Medulla oblongata (tissue), 1 donor: ENCODE measurements at regions not wholly inside any gene's neighbourhood (a gene's known extent, or its start where the extent isn't known, plus 50 kb on each side); places are given as distances from the start of the nearest gene placed in this dataset.
A peak's percentile ranks its signal among the peaks of the same experiment; 100 is the strongest.

Experiments used
- DNase-seq: peaks from one replicate; pipeline ENCODE4 v3.0.0-alpha.2; 2015; ENCODE audit errors: extremely low spot score

GRCh38 chr2:41399437-41400087, 648.3 kb upstream of the PKDCC start:
- no peak for DNase-seq

DNA sequence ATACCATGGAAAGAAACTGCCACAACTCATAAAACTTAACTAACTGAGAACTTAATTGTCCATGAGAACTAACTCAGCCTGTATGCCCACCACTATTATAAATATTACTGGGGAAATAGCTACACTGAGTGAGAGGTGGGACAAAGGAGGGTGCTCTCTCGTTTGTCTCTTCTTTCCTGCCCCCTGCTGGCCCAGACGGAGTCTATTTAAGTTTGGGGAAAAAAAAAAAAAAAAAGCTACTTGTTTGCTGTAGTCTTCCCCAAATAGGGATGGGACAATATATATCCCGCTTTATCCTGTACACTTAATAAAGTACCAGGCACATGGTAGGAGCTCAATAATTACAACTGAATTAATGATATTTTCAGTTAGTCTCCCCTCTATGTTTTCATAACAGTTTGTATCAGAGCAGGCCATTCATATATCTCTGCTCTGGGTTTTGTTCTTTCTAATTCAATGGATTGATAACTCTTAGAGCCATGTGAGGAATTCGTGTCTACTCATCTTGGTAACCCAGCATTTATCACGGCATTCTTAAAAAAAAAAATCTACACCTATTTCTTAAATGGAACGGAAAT, 647.6 kb upstream of the PKDCC start:
- no peak for DNase-seq

DNA sequence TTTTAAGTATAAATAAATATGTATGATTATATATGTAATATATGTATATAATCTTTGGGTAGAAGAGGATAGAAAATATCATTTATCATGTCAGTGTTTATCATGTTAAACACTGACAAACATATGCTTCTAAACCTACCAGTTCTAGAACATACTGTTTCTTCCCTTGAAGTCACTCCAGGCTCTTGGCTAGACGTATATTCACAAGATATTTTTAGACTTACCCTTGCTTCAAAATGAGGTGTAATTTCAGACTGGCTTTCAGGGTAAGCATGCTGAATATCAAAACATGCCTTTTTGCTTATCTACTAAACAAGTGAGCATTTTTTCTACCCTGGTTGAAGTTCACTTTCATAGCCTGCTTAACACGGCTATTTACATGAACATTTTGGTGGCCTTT, 642.4 kb upstream of the PKDCC start:
- DNase-seq, result no peak

GRCh38 chr2:41409328-41409727, 638.5 kb upstream of the PKDCC start:
- no peak for DNase-seq

DNA sequence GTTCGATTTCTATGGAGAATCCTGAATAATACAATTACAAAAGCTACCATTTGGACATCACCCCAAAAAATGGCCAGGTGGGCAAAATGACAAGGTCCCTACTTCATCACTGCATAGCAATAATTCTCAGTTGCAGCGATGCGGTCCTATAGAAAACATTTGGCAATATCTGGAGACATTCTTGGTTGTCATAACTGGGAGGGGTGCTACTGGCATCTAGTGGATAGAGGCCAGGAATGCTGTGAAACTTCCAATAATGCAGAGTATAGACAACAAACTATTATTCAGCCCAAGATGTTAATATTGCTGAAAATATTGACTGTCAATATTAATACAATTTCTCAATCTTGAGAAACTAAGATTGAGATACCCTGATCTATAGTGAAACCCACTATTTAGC, 637.8 kb upstream of the PKDCC start:
- DNase-seq, result no peak

DNA sequence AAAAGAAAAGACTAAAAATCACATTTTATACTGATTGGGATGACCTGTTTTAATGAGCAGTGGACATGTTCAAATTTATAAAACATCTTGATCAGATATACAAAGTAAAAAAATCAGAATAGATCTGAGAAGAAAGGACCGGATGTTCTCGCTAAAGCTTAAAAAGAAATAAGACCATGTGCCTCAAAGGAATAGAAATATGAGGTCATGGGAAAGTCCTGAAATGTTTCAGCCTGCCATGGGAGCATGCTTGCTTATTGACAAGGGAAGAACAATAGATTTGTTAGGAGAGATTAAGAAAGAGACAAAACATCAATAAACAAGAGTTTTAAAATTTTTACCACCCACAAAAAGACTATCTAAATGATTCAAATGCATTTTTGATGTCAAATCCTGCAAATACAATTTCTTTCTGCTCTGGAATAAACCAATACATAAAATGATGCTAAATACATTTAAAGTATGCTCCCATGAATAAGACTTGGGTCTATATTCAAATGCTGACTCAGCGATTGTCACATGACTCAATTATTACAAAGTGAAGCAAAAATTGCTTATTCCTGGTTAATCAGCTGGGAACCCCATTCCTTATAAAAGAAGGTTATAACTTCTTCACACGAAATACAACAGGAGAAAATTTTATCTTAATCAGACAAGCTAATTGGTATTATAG, 633.9 kb upstream of the PKDCC start:
- no peak for DNase-seq

- DNase-seq, result no peak
Observed at GRCh38 chr2:41414486-41415230, 633.2 kb upstream of the PKDCC start.

DNA sequence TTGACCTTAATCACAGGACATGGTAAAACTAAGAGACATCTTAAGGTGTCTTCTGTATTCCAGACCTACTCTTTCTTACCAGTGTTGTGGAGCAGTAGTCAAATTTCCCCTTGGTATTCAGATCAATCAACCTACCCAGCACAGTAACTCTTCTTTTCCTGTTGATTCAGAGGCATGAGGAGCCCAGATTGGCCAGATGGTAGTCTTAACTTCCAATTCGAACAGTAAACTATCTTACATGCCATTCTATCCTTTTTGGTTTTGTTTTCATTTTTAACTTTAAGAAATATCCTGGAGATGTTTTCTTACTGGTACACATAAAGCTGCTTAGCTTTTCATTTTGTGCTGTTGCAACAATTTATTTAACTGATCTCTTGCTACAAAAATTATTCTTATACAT, 630.3 kb upstream of the PKDCC start:
- no peak for DNase-seq

DNA sequence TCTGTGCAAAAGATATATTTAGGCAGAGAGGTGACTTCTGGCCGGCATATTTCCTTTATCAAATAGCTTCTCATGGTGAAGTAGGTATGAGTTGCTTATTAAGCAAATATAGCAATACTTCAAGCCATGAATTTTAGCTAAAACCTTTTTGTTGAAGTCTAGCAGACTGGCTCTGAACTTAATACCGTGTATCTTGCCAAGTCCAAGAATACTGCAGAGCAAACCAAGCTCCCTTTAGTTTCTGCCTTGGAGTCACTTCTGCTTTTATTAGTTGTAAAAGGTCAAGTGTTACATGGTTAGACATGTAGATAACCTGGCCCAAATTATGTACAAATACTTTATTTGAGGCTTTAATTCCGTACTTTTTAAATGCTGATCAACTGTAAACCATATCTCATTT, 627.6 kb upstream of the PKDCC start:
- DNase-seq, result no peak

DNA sequence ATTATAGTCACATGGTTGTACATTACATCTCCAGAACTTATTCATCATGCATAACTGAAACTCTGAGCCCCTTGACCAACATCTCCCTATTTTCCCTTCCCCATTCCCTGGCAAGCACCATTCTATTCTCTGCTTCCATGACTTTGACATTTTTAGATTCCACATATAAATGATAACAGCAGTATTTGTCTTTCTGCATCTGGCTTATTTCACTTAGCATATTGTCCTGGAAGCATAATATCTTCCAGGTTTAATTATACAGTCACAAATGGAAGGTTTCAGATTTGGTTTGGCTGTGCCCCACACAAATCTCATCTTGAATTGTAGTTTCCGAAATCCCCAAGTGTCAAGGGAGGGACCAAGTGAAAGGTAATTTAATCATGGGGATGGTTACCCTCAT, 626.9 kb upstream of the PKDCC start:
- no peak for DNase-seq

DNA sequence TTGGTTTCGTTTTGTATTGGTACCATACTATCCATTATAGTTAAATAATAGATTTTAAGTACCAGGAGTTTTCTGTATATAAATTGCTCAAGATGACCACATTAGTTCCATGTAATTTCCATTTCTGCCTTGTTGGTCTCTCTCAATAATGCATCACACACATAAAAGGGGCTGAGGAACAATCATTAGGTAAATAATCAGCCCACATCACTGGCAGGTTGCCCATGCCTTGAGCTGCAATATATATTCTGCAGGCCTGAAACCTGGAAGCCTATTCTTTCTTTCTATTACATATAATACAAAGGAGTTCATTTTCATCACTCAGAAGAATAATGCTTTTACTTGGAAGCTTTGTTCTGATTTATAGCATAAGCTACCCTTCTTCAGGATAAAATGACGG, 616.1 kb upstream of the PKDCC start:
- DNase-seq, result no peak

GRCh38 chr2:41432459-41432858, 615.4 kb upstream of the PKDCC start:
- DNase-seq, result no peak

GRCh38 chr2:41434991-41435390, 612.8 kb upstream of the PKDCC start:
- DNase-seq, result no peak

GRCh38 chr2:41441958-41442357, 605.9 kb upstream of the PKDCC start:
- DNase-seq, result no peak

DNA sequence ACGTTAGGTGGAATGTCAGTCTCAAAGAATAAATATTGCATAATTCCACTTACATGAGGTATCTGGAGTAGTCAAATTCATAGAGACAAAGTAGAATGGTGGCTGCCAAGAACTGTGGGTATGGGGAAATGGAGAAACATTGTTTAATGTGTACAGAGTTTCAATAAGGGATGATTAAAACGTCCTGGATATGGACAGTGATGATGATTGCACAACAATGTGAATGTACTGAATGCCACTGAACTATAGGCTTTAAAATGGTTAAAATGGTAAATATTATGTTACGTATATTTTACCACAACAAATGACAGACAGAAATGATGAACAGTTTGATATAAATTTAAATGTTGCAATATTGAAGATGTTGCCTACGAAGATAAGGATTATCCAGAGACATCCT, 602.0 kb upstream of the PKDCC start:
- no peak for DNase-seq

- no peak for DNase-seq
Observed at GRCh38 chr2:41446266-41446665, 601.6 kb upstream of the PKDCC start.

DNA sequence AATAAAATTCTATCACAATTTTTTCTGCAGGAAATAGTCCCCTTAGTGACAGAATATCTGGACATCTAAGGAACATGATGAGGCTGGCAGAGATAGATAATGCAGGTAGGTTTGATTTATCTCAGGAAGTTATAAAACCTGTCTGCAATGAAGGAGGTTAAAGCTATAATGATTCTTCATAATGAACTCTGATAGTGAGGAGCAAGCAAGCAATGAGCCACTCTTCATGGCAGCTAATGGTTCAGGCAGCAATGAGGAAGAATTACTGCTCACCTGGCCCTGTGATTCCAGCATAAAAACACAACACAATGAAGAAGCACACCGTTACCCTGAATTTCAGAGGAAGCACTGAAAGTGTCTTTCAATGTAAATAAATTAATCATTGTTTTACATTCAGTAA, 599.6 kb upstream of the PKDCC start:
- no peak for DNase-seq

- DNase-seq, result no peak
Observed at GRCh38 chr2:41457026-41457425, 590.8 kb upstream of the PKDCC start.

DNA sequence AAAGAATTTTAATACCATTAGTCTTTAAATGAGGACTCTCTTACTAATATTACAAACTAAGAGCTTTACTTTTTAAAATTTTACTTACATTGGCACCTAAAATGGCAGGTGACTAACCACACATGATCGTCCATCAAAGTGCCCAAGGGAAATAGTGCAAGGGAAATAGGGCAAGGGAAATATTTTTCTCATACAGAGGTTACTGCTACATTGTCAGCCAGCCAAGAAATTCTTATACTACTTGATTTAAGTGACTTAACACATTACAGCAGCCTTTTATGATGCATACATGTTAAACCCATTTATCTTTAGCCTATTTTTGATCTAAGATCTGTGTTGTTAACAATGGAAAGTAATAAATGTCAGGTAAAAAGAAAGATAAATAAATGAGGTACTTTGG, 587.2 kb upstream of the PKDCC start:
- DNase-seq, result no peak

GRCh38 chr2:41464395-41464794, 583.4 kb upstream of the PKDCC start:
- no peak for DNase-seq

DNA sequence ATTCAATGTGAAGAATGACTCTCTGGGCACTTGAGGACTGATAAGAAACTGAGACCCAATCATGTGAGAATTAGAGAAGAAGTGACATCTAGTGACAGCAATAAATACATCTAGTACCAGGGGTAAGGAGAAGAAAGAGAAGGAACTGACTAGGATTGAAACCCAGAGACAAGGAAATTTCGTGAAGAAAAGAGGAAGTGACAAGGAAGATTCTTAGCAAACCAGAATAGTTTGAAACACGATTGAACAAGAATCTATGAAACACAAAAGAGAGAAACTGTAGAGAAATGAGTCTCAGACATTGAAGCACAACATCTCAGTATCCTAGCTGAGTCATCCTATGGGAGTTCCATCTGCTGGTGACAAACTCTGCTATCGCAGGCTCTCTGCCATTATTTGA, 571.9 kb upstream of the PKDCC start:
- peak; percentile 67 for DNase-seq

DNA sequence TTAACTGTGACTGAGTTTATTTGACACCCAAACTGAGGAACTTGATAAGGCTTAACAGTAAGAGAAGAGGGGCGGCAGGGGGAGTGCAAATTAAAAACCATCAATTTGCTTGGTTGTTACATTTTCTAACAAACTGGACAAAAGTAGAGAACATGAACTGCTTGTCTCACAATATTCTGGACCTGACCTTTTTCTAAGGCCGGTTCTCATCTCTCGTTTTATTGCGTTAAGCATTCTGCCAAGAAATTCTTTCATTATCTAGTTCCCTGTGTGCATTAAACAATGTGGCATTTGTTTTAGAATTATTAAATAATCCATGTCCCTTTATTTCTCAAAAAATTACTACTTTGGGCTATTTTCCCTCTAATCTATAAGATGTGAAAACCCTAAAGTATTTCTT, 565.2 kb upstream of the PKDCC start:
- no peak for DNase-seq

GRCh38 chr2:41483226-41483625, 564.6 kb upstream of the PKDCC start:
- DNase-seq, result no peak
